ENCODE measurements at regions not wholly inside any gene's neighbourhood (a gene's known extent, or its start where the extent isn't known, plus 50 kb on each side); places are given as distances from the start of the nearest gene placed in this dataset.
A peak's percentile ranks its signal among the peaks of the same experiment; 100 is the strongest.
"Not testable (repeated sequence)": the region's sequence is repeated elsewhere in the genome, so short reads cannot be mapped to it uniquely, and the experiment has no call there.

DNA sequence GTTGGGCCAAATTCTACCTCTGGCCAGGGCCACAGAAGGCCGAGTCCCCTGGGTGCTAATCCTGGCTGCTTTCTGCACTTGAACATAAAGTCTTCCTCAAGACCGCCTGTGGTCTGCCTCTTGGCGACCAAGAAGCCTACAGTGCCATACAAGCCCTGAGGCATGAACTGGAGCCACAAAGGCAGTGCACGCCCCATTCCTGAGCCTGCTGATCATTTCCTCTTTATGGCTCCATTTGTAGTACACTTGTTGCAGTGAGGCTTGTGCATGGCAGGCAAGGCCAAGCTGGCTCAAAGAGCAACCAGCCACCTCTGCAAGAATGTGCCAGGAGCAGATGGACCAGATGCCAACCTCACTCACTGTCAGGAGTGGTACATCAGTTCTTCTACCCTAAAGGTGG, 636.1 kb upstream of the DEFB115 start:
- peak overlapping the region in 1 of 2 donors; percentile 11 for H3K4me3 ChIP-seq (ENCODE audit: low read length in 2 of 2)
- WGBS, 2 donors (ENCODE audit: extremely low coverage in 2 of 2, insufficient read length in 2 of 2, insufficient replicate concordance in 1 of 2) = no CpG with 5 or more reads among the region's 4 CpGs
- not testable (repeated sequence) for H2BK5ac ChIP-seq (ENCODE audit: low read length); H4K91ac ChIP-seq (ENCODE audit: low read depth, low read length, poor library complexity); H3K36me3 ChIP-seq (replicated peaks in 1 of 2; ENCODE audit: control insufficient read depth in 2 of 2, insufficient read depth in 2 of 2, low read length in 2 of 2); H3K23ac ChIP-seq (ENCODE audit: low read depth, low read length, poor library complexity); H2BK12ac ChIP-seq (ENCODE audit: low read length); H3K4me1 ChIP-seq (ENCODE audit: control insufficient read depth in 2 of 2, insufficient read depth in 1 of 2, low read depth in 1 of 2, low read length in 2 of 2); H2BK120ac ChIP-seq (ENCODE audit: low read depth, low read length); H3K4ac ChIP-seq (ENCODE audit: low read length); H3K9ac ChIP-seq (ENCODE audit: low read depth, low read length, poor library complexity); H4K8ac ChIP-seq (ENCODE audit: low read depth, low read length); H3K79me1 ChIP-seq (ENCODE audit: low read depth, low read length); H3K27ac ChIP-seq (replicated peaks; ENCODE audit: low read length); DNase-seq (ENCODE audit: low spot score); H3K9me3 ChIP-seq (replicated peaks in 1 of 2; ENCODE audit: control insufficient read depth in 2 of 2, insufficient read depth in 1 of 2, low read depth in 1 of 2, low read length in 2 of 2); H3K4me2 ChIP-seq (ENCODE audit: insufficient read depth, low read length, poor library complexity, severe bottlenecking); H2AK5ac ChIP-seq (ENCODE audit: low read depth, low read length); H3K18ac ChIP-seq (ENCODE audit: low read length); H2BK15ac ChIP-seq (ENCODE audit: low read length); H3K27me3 ChIP-seq (ENCODE audit: control insufficient read depth in 3 of 3, insufficient read depth in 3 of 3, low read depth in 1 of 3, low read length in 3 of 3); H2AFZ ChIP-seq (ENCODE audit: low read length); H3K14ac ChIP-seq (ENCODE audit: low read length)

DNA sequence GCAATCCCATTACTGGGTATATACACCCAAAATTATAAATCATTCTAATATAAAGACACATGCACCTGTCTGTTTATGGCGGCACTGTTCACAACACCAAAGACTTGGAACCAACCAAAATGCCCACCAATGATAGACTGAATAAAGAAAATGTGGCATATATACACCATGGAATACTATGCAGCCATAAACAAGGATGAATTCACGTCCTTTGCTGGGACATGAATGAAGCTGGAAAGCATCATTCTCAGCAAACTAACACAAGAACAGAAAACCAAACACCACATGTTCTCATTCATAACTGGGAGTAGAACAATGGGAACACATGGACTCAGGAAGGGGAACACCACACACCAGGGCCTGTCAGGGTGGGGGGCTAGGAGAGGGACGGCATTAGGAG, 633.2 kb upstream of the DEFB115 start:
- not testable (repeated sequence) for H3K14ac ChIP-seq (ENCODE audit: low read length); H2AFZ ChIP-seq (ENCODE audit: low read length); H3K27me3 ChIP-seq (ENCODE audit: control insufficient read depth in 3 of 3, insufficient read depth in 3 of 3, low read depth in 1 of 3, low read length in 3 of 3); H2BK5ac ChIP-seq (ENCODE audit: low read length); DNase-seq (ENCODE audit: low spot score); H3K27ac ChIP-seq (replicated peaks; ENCODE audit: low read length); H4K8ac ChIP-seq (ENCODE audit: low read depth, low read length); H3K4me1 ChIP-seq (ENCODE audit: control insufficient read depth in 2 of 2, insufficient read depth in 1 of 2, low read depth in 1 of 2, low read length in 2 of 2); H2BK12ac ChIP-seq (ENCODE audit: low read length); H2BK15ac ChIP-seq (ENCODE audit: low read length); H3K36me3 ChIP-seq (replicated peaks in 1 of 2; ENCODE audit: control insufficient read depth in 2 of 2, insufficient read depth in 2 of 2, low read length in 2 of 2); H3K4ac ChIP-seq (ENCODE audit: low read length); H3K9me3 ChIP-seq (replicated peaks in 1 of 2; ENCODE audit: control insufficient read depth in 2 of 2, insufficient read depth in 1 of 2, low read depth in 1 of 2, low read length in 2 of 2); H2AK5ac ChIP-seq (ENCODE audit: low read depth, low read length); H3K18ac ChIP-seq (ENCODE audit: low read length); H3K79me1 ChIP-seq (ENCODE audit: low read depth, low read length); H3K9ac ChIP-seq (ENCODE audit: low read depth, low read length, poor library complexity); H3K4me2 ChIP-seq (ENCODE audit: insufficient read depth, low read length, poor library complexity, severe bottlenecking); H3K4me3 ChIP-seq (ENCODE audit: low read length in 2 of 2); H3K23ac ChIP-seq (ENCODE audit: low read depth, low read length, poor library complexity); H4K91ac ChIP-seq (ENCODE audit: low read depth, low read length, poor library complexity); H2BK120ac ChIP-seq (ENCODE audit: low read depth, low read length)
- no CpG with 5 or more reads among the region's 3 CpGs for WGBS, 2 donors (ENCODE audit: extremely low coverage in 2 of 2, insufficient read length in 2 of 2, insufficient replicate concordance in 1 of 2)

DNA sequence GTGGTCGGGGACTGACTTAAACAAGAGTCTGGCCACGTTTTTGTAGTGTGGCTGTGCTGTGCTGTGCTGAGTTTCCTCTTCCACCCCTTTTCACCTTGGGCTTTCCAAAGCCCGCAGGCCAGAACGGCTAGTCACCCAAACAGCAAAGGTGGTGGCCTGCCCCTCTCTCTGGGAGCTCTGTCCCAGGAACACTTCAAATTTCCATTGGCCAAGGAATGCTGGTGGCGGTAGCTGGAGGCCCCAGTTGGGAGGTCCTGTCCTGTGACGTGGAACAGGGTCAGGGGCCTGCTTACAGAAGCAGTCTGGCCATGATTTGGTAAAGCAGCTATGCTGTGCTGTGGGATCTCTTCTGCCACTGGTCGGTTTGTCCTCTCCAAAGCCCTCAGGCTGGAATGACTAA, 628.1 kb upstream of the DEFB115 start:
- not testable (repeated sequence) for H3K9me3 ChIP-seq (replicated peaks in 1 of 2; ENCODE audit: control insufficient read depth in 2 of 2, insufficient read depth in 1 of 2, low read depth in 1 of 2, low read length in 2 of 2); H3K79me1 ChIP-seq (ENCODE audit: low read depth, low read length); H2BK15ac ChIP-seq (ENCODE audit: low read length); H2AK5ac ChIP-seq (ENCODE audit: low read depth, low read length); H3K4me2 ChIP-seq (ENCODE audit: insufficient read depth, low read length, poor library complexity, severe bottlenecking); H2BK120ac ChIP-seq (ENCODE audit: low read depth, low read length); DNase-seq (ENCODE audit: low spot score); H3K23ac ChIP-seq (ENCODE audit: low read depth, low read length, poor library complexity); H3K14ac ChIP-seq (ENCODE audit: low read length); H3K18ac ChIP-seq (ENCODE audit: low read length); H3K27me3 ChIP-seq (ENCODE audit: control insufficient read depth in 3 of 3, insufficient read depth in 3 of 3, low read depth in 1 of 3, low read length in 3 of 3); H4K91ac ChIP-seq (ENCODE audit: low read depth, low read length, poor library complexity); H2BK5ac ChIP-seq (ENCODE audit: low read length); H4K8ac ChIP-seq (ENCODE audit: low read depth, low read length); H2BK12ac ChIP-seq (ENCODE audit: low read length); H3K4me1 ChIP-seq (ENCODE audit: control insufficient read depth in 2 of 2, insufficient read depth in 1 of 2, low read depth in 1 of 2, low read length in 2 of 2); H2AFZ ChIP-seq (ENCODE audit: low read length); H3K9ac ChIP-seq (ENCODE audit: low read depth, low read length, poor library complexity); H3K4ac ChIP-seq (ENCODE audit: low read length); H3K36me3 ChIP-seq (replicated peaks in 1 of 2; ENCODE audit: control insufficient read depth in 2 of 2, insufficient read depth in 2 of 2, low read length in 2 of 2); H3K27ac ChIP-seq (replicated peaks; ENCODE audit: low read length)
- WGBS, 2 donors (ENCODE audit: extremely low coverage in 2 of 2, insufficient read length in 2 of 2, insufficient replicate concordance in 1 of 2) = no CpG with 5 or more reads among the region's 7 CpGs
- peak overlapping the region in 1 of 2 donors; percentile 4 for H3K4me3 ChIP-seq (ENCODE audit: low read length in 2 of 2)

DNA sequence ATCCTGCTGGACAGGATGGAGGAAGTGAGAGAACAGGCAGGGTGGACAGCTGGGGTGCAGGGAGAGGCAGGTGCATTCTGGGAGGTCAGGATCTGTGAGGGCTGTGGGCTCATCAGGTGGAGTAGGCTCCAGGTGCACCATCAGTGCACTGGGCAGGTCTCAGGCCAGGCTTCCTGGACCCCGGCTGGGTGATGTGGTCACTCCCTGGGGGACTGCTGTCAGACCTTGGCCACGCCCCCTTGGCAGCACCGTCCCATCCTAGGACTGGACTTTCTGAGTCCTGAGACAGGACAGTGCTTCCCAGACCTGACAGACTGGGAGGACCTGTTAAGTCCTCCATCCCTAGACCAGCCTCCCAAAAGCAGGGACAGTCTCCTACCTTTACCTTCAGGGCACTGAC, 626.7 kb upstream of the DEFB115 start:
- H2BK120ac ChIP-seq (ENCODE audit: low read depth, low read length) = no peak overlapping the region
- no peak overlapping the region for H2AK5ac ChIP-seq (ENCODE audit: low read depth, low read length)
- no peaks in the 10 kb centered on the region for H3K9me3 ChIP-seq (replicated peaks in 1 of 2; ENCODE audit: control insufficient read depth in 2 of 2, insufficient read depth in 1 of 2, low read depth in 1 of 2, low read length in 2 of 2)
- H3K27me3 ChIP-seq (ENCODE audit: control insufficient read depth in 3 of 3, insufficient read depth in 3 of 3, low read depth in 1 of 3, low read length in 3 of 3) = no peaks in the 10 kb centered on the region
- H3K18ac ChIP-seq (ENCODE audit: low read length) = no peak overlapping the region
- H2BK12ac ChIP-seq (ENCODE audit: low read length) = no peak overlapping the region
- no peak for DNase-seq (ENCODE audit: low spot score)
- no peak overlapping the region for H3K23ac ChIP-seq (ENCODE audit: low read depth, low read length, poor library complexity)
- H3K4me2 ChIP-seq (ENCODE audit: insufficient read depth, low read length, poor library complexity, severe bottlenecking) = no peak overlapping the region
- no peak overlapping the region for H4K8ac ChIP-seq (ENCODE audit: low read depth, low read length)
- no peak overlapping the region for H2BK15ac ChIP-seq (ENCODE audit: low read length)
- H3K4me1 ChIP-seq (ENCODE audit: control insufficient read depth in 2 of 2, insufficient read depth in 1 of 2, low read depth in 1 of 2, low read length in 2 of 2) = no peaks in the 10 kb centered on the region
- H3K27ac ChIP-seq (replicated peaks; ENCODE audit: low read length) = no peak overlapping the region
- no peak overlapping the region for H3K14ac ChIP-seq (ENCODE audit: low read length)
- H2BK5ac ChIP-seq (ENCODE audit: low read length) = no peak overlapping the region
- H3K4ac ChIP-seq (ENCODE audit: low read length) = no peak overlapping the region
- WGBS, 2 donors (ENCODE audit: extremely low coverage in 2 of 2, insufficient read length in 2 of 2, insufficient replicate concordance in 1 of 2) = no CpG with 5 or more reads among the region's 3 CpGs
- peaks cover 0 to 5% of the 10 kb centered on the region in 2 donors for H3K36me3 ChIP-seq (replicated peaks in 1 of 2; ENCODE audit: control insufficient read depth in 2 of 2, insufficient read depth in 2 of 2, low read length in 2 of 2)
- no peak overlapping the region for H2AFZ ChIP-seq (ENCODE audit: low read length)
- H3K9ac ChIP-seq (ENCODE audit: low read depth, low read length, poor library complexity) = no peak overlapping the region
- no peak overlapping the region for H4K91ac ChIP-seq (ENCODE audit: low read depth, low read length, poor library complexity)
- no peaks in the 10 kb centered on the region for H3K79me1 ChIP-seq (ENCODE audit: low read depth, low read length)
- H3K4me3 ChIP-seq (ENCODE audit: low read length in 2 of 2) = no peak overlapping the region
